Stimulated activated CD8-positive, alpha-beta memory T cell treated with anti-CD3 and anti-CD28 coated beads, Interleukin-12 subunit alpha, Interleukin-12 subunit beta, amount 100 ng/mL, for 24 hours (primary cell): ENCODE measurements at regions not wholly inside any gene's neighbourhood (a gene's known extent, or its start where the extent isn't known, plus 50 kb on each side); places are given as distances from the start of the nearest gene placed in this dataset.

Source experiments
- DNase-seq: peaks from one replicate; pipeline ENCODE4 v3.0.0-alpha.2; 2020; ENCODE audit errors: extremely low read depth

GRCh38 chr14:98741523-98741922 lies 530.5 kb downstream of the BCL11B start:
- DNase-seq = no peak

GRCh38 chr14:98742001-98742400 lies 530.0 kb downstream of the BCL11B start:
- no peak for DNase-seq

DNA sequence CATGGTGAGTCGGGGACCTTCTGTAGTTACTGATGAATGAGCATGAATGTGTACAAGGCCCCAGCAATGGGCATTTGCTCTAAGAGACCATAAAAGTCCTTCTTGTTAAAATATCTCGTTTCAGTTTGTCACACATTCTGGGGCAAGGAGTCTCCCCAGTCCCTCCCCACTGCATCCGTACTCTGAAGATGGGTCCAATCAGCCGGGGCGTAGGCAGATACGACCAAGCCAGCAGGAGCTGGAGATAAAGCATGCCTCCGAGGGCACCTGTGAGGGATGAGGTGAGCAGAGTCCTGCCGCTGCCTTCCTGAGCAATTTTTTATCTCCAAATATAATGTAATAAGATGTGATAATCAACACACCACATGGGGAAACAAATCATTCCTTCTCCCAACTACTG lies 528.5 kb downstream of the BCL11B start:
- no peak for DNase-seq

DNA sequence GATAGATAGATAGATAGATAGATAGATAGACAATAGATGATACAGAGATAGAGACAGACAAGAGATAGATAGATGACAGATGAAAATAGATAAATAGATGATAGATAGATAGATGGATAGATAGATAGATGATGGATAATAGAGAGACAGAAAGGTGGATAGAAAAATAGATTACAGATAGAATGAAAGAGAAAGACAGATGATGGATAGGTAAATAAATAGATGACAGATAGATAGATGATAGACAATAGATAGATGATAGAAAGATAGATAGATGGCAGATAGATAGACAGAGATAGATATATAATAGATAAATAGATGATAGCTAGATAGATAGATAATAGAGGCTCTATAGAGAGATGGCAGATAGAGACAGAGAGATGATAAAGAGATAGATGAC lies 523.0 kb downstream of the BCL11B start:
- DNase-seq = no peak

- no peak for DNase-seq
These were observed 520.9 kb downstream of the BCL11B start for GRCh38 chr14:98751110-98751509.

DNA sequence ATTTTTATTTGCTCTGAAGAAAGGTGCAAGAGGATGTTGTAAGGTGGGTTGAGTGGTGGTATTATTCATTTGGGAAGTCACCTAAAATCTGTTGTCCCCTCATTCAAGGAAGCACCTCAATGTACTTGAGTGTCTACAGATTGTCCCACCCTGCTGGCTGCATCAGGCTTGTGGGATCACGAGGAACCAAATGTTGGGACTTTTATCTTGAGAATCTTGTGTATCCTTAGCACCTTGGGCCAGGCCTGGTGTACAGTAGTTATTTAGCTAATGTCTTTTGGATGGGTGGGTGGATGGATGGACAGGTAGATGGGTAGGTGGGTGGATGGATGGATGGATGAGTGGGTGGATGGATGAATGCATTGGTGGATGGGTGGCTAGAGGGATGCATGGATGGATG lies 519.3 kb downstream of the BCL11B start:
- DNase-seq = no peak

GRCh38 chr14:98754343-98755020 lies 517.5 kb downstream of the BCL11B start:
- DNase-seq = no peak

DNA sequence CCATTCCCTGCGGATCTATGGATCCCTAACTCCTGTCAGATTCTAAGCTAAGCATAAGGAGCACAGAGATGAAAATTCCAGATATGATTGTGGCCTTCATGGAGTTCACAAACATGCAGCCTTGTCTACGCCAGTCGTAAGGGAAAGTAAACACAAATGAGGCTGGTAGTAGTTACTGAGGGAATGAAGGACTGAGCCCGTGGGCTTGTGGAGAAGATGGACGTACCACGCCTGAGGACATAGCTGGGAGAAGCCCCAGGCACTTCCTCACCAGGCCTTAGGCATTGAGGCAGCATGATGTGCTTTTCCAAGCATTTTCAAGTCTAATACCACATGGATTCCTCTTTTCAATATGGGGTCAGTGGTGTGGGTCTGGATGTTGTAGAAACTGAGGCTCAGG lies 515.2 kb downstream of the BCL11B start:
- DNase-seq = no peak

DNA sequence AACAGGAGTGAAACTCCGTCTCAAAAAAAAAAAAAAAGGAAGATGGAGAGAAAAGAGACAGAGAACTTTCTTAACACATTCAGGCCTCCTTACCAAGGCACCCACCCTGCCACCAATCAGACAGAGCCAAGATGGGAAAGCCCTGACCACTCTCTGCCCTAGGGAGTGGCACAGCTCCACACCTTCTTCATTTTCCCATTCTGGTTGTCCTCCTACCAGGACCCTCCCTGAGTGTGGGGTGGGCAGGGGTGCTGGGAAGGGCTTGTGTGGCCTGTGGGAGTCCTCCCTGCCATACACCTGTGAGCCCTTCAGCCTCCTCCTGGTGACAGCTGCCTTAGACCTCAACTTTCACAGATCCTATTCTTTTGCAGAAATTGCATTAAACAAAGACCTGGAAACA lies 513.6 kb downstream of the BCL11B start:
- DNase-seq = no peak

DNA sequence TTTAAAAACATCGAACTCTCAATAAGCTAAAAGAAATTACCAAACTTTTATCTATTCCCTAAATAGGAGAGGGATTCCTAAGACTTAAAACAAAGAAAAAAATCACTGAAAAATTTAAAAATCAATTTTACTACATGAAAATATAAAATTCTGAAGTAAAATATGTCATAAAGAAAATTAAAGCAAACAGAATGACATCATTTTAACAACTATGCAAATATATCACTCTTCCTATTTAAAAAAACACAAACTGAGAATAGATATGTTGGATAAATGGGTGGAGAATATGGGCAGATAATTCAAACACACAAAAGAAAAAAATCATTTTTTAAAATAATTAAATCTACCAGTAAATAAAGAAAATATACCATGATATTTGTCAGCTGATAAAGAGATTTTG lies 510.0 kb downstream of the BCL11B start:
- DNase-seq = no peak

DNA sequence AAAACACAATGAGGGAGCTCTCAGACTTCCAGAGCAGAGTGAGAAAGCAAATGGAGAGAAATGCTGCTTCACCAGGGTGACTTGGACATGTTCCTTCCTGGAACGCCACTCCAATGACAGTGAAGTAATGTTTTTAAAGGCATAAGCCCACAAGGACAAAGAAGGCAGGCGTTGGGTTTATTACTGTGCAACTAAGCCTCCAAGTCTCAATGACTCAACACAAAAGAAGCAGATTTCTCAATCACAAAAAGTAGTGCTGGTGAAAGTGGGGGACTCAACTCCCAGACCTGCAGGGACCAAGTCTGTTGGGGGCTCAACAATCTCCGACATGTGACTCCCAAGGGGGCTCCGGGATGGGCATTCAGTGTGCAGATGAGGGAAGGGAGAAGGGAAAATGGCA lies 505.2 kb downstream of the BCL11B start:
- no peak for DNase-seq

DNA sequence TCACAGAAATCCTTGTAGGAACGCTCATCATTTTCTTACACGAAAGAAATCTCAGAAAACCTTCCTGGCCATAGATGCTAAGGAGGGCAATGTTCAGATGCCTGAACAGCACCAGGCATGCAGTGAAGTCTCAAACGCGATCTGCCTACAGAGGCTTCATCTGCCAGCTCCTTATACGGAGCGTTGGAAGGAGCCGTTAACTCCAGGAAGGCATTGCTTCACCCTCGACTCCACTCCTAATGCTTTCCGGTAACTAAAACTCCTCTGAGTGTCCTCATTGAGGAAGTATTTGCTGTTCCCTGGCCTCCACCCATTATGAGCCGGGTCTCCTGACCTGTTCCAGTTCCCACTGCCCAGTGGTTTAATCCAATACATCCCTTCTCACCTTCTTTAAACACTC lies 502.7 kb downstream of the BCL11B start:
- no peak for DNase-seq

DNA sequence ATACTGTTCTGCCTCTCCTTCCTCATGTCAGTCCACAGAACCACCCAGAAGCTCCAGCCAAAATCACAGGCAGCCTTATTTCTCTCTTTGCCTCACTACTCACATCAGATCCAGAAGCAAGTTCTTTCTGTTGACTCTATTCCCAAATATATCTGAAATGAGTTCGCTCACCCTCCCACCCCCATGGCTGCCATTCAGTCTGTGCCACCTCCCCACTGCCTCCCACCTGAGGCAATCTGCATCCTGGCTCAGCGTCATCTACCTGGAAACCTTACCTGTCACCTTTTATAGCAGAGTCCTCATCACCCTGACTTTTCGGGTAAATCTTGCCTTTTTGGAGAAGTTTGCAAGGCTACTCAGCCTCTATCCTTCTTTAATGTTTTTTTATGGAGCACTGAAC lies 501.8 kb downstream of the BCL11B start:
- no peak for DNase-seq

DNA sequence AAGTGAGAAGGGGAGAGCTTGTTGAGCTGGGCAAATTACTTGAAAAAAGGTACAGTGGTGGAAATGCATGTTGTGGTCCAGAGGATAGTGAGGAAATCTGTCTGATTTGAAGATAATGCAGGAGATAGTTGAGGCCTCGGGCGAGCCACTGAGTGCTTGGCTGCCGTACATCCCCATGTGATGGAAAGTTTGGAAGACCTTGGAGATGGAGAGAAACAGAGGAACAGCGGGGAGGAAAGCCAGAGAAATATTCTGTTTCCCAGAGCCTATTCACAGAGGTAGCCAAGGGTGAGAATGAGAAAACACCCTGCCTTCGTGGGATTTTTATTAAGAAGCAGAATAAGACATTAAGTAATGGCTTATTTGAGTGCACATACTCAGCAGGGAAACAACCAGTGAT lies 498.2 kb downstream of the BCL11B start:
- no peak for DNase-seq

GRCh38 chr14:98775892-98776291 lies 496.1 kb downstream of the BCL11B start:
- no peak for DNase-seq

DNA sequence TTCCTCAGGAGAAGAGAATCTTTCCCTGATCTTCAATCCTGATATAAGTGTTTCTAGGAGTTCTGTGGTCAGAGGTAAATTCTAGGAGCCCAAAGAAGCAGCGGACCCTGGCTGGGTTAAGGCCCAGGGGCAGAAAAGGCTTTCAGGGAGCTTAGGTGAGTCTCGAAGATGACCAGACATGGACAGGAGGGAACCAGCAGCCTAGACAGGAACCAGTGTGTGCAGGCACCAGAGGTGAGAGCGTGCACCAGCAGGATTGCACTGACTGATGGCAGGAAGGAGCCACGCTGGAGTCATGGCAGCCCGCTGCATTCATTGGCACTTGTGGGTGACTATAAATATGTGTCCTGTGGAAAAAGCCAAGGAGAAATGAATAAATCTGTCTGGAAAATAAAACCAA lies 489.9 kb downstream of the BCL11B start:
- DNase-seq = no peak

DNA sequence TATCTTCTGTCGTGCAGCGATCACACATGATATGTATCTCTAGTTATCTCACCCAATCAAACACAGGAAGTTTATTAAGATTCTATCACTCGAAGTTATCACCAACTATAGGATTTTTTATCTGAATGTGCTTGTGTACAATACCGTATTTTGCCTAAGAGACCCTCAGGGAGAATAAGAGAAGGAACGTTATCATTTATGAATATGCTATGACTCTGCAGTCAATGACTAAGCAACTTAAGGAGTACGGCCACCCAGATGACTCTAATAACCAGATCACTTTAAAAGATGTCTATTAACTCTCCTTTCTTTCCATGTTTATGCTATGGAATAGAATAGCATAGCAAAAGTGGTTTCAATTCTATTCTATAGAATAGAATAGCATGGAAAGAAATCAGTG lies 486.4 kb downstream of the BCL11B start:
- no peak for DNase-seq

- DNase-seq = no peak
These were observed 485.5 kb downstream of the BCL11B start for GRCh38 chr14:98786456-98786855.

DNA sequence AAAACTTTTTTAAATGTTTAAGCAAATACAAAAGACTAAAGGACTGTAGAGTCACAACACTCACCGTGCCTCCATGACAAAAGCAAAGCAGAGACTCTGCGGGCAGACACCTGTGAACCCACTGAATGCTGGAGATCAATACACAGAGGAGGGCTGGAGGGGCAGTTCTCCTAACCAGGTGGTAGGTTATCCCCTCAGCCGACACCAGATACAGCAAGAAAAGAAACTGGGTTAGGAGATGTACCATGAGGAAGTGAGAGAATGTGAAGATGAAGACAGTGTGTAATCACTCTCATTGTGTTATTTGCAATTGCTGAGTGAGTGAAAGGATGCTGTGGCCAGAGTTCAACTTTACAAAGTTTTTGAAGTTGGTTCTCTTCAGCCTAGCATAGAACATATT lies 480.3 kb downstream of the BCL11B start:
- no peak for DNase-seq

DNA sequence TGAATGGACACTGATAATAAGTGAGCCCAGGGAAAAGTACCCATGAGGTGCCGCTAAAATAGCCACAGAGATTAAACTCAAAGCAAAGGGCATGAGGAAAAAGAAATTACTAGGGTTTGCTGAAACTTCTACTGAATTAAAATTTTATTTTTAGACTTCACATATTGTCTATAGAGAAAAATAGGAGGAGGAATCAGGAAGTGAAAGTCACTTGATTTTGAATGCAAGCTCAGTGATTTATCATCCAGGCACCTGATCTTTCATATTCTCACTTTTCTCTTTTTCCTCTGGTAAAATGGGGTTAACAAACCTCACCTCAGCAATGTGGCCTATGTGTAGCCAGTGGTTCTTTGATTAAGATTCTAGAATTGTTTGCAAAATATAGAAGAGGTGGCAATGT lies 479.8 kb downstream of the BCL11B start:
- DNase-seq = no peak

GRCh38 chr14:98798099-98798498 lies 473.9 kb downstream of the BCL11B start:
- no peak for DNase-seq

GRCh38 chr14:98799891-98800290 lies 472.1 kb downstream of the BCL11B start:
- DNase-seq = no peak

GRCh38 chr14:98802044-98802443 lies 470.0 kb downstream of the BCL11B start:
- DNase-seq = no peak

DNA sequence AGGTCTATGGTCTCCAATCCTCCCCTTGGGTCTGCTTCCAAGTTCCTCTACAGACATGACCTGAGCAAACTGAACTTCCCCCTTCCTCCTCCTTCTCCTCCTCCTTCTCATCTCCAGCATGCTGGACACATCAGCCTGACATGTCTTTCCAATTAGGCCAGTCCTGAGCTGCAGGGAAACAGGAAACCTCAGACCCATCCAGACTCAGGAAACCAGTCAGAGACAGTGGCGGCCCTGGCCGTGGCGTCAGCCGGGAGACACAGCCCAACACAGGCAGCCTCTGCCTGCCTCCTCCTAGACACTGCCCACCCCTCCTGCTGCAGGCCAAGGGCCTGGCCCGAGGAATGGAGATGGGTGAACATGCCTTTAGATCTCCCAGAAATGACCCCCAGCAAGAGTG lies 468.8 kb downstream of the BCL11B start:
- no peak for DNase-seq
